ENCODE measurements at regions not wholly inside any gene's neighbourhood (a gene's known extent, or its start where the extent isn't known, plus 50 kb on each side); places are given as distances from the start of the nearest gene placed in this dataset.
"Not testable (repeated sequence)": the region's sequence is repeated elsewhere in the genome, so short reads cannot be mapped to it uniquely, and the experiment has no call there.

- H3K27ac ChIP-seq; H3K9ac ChIP-seq; H3K27me3 ChIP-seq; H3K9me3 ChIP-seq (replicated peaks in 1 of 11); H3K4me2 ChIP-seq; H4K20me1 ChIP-seq; H3K4me3 ChIP-seq; H3K36me3 ChIP-seq: not testable (repeated sequence)
- H3K4me1 ChIP-seq, result peaks cover 6 to 32% (median 16%) of the 10 kb centered on the region in 10 experiments
These were observed 56.1 kb downstream of the ZNF22 start for GRCh38 chr10:45056806-45057205.

- no peak overlapping the region for H3K4me3 ChIP-seq
These were observed 57.9 kb downstream of the ZNF22 start for GRCh38 chr10:45058580-45058979.

GRCh38 chr10:45058992-45059561, 58.4 kb downstream of the ZNF22 start:
- no peak for TF ChIP-seq Cebpa-rat (IDR thresholded peaks at IDR 0.05)

More at GRCh38 chr10:45058580-45058979, 57.9 kb downstream of the ZNF22 start:
- no peaks in the 10 kb centered on the region for H3K36me3 ChIP-seq
- peaks cover 14 to 33% (median 24%) of the 10 kb centered on the region in 10 experiments for H3K4me1 ChIP-seq
- TF ChIP-seq Cebpa-rat (IDR thresholded peaks at IDR 0.05), result no peak
- peaks cover 0 to 9% (median 0%) of the 10 kb centered on the region in 11 experiments; a peak in 2 of 22 replicates for H3K9me3 ChIP-seq (replicated peaks in 1 of 11)
- no peaks in the 10 kb centered on the region for H4K20me1 ChIP-seq
- no peak overlapping the region for H3K9ac ChIP-seq
- H3K27me3 ChIP-seq, result no peaks in the 10 kb centered on the region
- peak overlapping the region in 6 of 11 experiments; percentile 2 to 66 (median 42); a peak in 6 of 22 replicates for H3K27ac ChIP-seq
- peak overlapping the region in 9 of 11 experiments; percentile 34 to 68 (median 52); a peak in 16 of 22 replicates for H3K4me2 ChIP-seq

GRCh38 chr10:45059632-45060031, 58.9 kb downstream of the ZNF22 start:
- Histone ChIP-seq H3K27ac (no peak overlapping the region), H3K4me1 (peaks cover 14 to 34% (median 24%) of the 10 kb centered on the region in 10 experiments), H4K20me1 (no peaks in the 10 kb centered on the region), H3K27me3 (no peaks in the 10 kb centered on the region), H3K36me3 (no peaks in the 10 kb centered on the region), H3K4me3 (no peak overlapping the region), H3K9ac (no peak overlapping the region), H3K9me3 (replicated peaks in 1 of 11) (peaks cover 0 to 9% (median 0%) of the 10 kb centered on the region in 11 experiments; a peak in 2 of 22 replicates), H3K4me2 (peak overlapping the region in 3 of 11 experiments; percentile 52 to 68 (median 56); a peak in 6 of 22 replicates)
- no peak for TF ChIP-seq Cebpa-rat (IDR thresholded peaks at IDR 0.05)

More at GRCh38 chr10:45058992-45059561, 58.4 kb downstream of the ZNF22 start:
- no peaks in the 10 kb centered on the region for H3K36me3 ChIP-seq
- no peaks in the 10 kb centered on the region for H3K27me3 ChIP-seq
- H3K4me1 ChIP-seq, result peaks cover 14 to 33% (median 24%) of the 10 kb centered on the region in 10 experiments
- H4K20me1 ChIP-seq, result no peaks in the 10 kb centered on the region
- peaks cover 0 to 9% (median 0%) of the 10 kb centered on the region in 11 experiments; a peak in 2 of 22 replicates for H3K9me3 ChIP-seq (replicated peaks in 1 of 11)
- peak overlapping the region in 9 of 11 experiments; percentile 34 to 68 (median 52); a peak in 16 of 22 replicates for H3K4me2 ChIP-seq
- no peak overlapping the region for H3K4me3 ChIP-seq
- no peak overlapping the region for H3K9ac ChIP-seq
- peak overlapping the region in 6 of 11 experiments; percentile 2 to 66 (median 42); a peak in 7 of 22 replicates for H3K27ac ChIP-seq

GRCh38 chr10:45061982-45062381, 61.3 kb downstream of the ZNF22 start:
- no peaks in the 10 kb centered on the region for H4K20me1 ChIP-seq

GRCh38 chr10:45063591-45064231, 63.0 kb downstream of the ZNF22 start:
- TF ChIP-seq Cebpa-rat (IDR thresholded peaks at IDR 0.05), result no peak
- H3K27me3 ChIP-seq, result no peaks in the 10 kb centered on the region
- peak overlapping the region in 3 of 11 experiments; percentile 9 to 19 (median 12); a peak in 2 of 22 replicates for H3K4me2 ChIP-seq
- no peaks in the 10 kb centered on the region for H3K36me3 ChIP-seq
- no peak overlapping the region for H3K4me3 ChIP-seq
- H3K4me1 ChIP-seq, result peaks cover 14 to 33% (median 18%) of the 10 kb centered on the region in 10 experiments
- no peak overlapping the region for H3K27ac ChIP-seq
- no peaks in the 10 kb centered on the region for H4K20me1 ChIP-seq
- H3K9me3 ChIP-seq (replicated peaks in 1 of 11), result 0 out of 22 replicates have a peak, but pooled peaks cover 0 to 5% (median 0%) of the 10 kb centered on the region in 11 experiments
- H3K9ac ChIP-seq, result no peak overlapping the region

More at GRCh38 chr10:45061982-45062381, 61.3 kb downstream of the ZNF22 start:
- H3K4me1 ChIP-seq, result peaks cover 14 to 43% (median 24%) of the 10 kb centered on the region in 10 experiments
- no peaks in the 10 kb centered on the region for H3K27me3 ChIP-seq
- no peak overlapping the region for H3K4me3 ChIP-seq
- no peaks in the 10 kb centered on the region for H3K36me3 ChIP-seq
- no peak overlapping the region for H3K27ac ChIP-seq
- H3K9ac ChIP-seq, result no peak overlapping the region
- H3K9me3 ChIP-seq (replicated peaks in 1 of 11), result peaks cover 0 to 9% (median 0%) of the 10 kb centered on the region in 11 experiments; a peak in 2 of 22 replicates
- TF ChIP-seq Cebpa-rat (IDR thresholded peaks at IDR 0.05), result no peak
- H3K4me2 ChIP-seq, result peak overlapping the region in 10 of 11 experiments; percentile 0 to 65 (median 54); a peak in 16 of 22 replicates

- H3K4me3 ChIP-seq, result no peak overlapping the region
- H3K9ac ChIP-seq, result no peak overlapping the region
- peak overlapping the region in 2 of 11 experiments; percentile 36 to 48; a peak in 4 of 22 replicates for H3K4me2 ChIP-seq
- no peaks in the 10 kb centered on the region for H3K36me3 ChIP-seq
- no peak for TF ChIP-seq Cebpa-rat (IDR thresholded peaks at IDR 0.05)
- H4K20me1 ChIP-seq, result no peaks in the 10 kb centered on the region
- peaks cover 5 to 23% (median 13%) of the 10 kb centered on the region in 10 experiments; a peak in 16 of 20 replicates for H3K4me1 ChIP-seq
- no peaks in the 10 kb centered on the region for H3K27me3 ChIP-seq
- H3K9me3 ChIP-seq (replicated peaks in 1 of 11), result peaks cover 0 to 12% (median 0%) of the 10 kb centered on the region in 11 experiments; a peak in 1 of 22 replicates
- H3K27ac ChIP-seq, result no peak overlapping the region
These were observed 64.3 kb downstream of the ZNF22 start for GRCh38 chr10:45064998-45065397.

- no peak overlapping the region for H3K27ac ChIP-seq
- no peaks in the 10 kb centered on the region for H3K36me3 ChIP-seq
- H3K9me3 ChIP-seq (replicated peaks in 1 of 11), result peaks cover 27 to 53% (median 37%) of the 10 kb centered on the region in 11 experiments
- H4K20me1 ChIP-seq, result no peaks in the 10 kb centered on the region
- H3K4me2 ChIP-seq, result no peak overlapping the region
- H3K27me3 ChIP-seq, result no peaks in the 10 kb centered on the region
- TF ChIP-seq Cebpa-rat (IDR thresholded peaks at IDR 0.05), result no peak
- no peak overlapping the region for H3K9ac ChIP-seq
- peaks cover 0 to 4% (median 0%) of the 10 kb centered on the region in 10 experiments; a peak in 1 of 20 replicates for H3K4me1 ChIP-seq
- H3K4me3 ChIP-seq, result no peak overlapping the region
These were observed 70.5 kb downstream of the ZNF22 start for GRCh38 chr10:45071043-45071813.
